ENCODE measurements at regions not wholly inside any gene's neighbourhood (a gene's known extent, or its start where the extent isn't known, plus 50 kb on each side); places are given as distances from the start of the nearest gene placed in this dataset.

- TF ChIP-seq REST (IDR thresholded peaks at IDR 0.05; ENCODE audit: low read depth, low read length) (no peak), RFX5 (IDR thresholded peaks at IDR 0.05; ENCODE audit: low read length) (no peak), TAF1 (IDR thresholded peaks at IDR 0.05; ENCODE audit: borderline replicate concordance, low read depth, low read length) (no peak), MAX (IDR thresholded peaks at IDR 0.05; ENCODE audit: low read depth) (no peak)
Observed at GRCh38 chr1:226482975-226483700, 65.4 kb upstream of the STUM start.
